BE2C (cell line): ENCODE measurements at regions not wholly inside any gene's neighbourhood (a gene's known extent, or its start where the extent isn't known, plus 50 kb on each side); places are given as distances from the start of the nearest gene placed in this dataset.
A peak's percentile ranks its signal among the peaks of the same experiment; 100 is the strongest.

Source experiments
- DNase-seq: peaks from one replicate; pipeline ENCODE4 v3.0.0-alpha.2; 2020
- H3K27me3 ChIP-seq: fragments of 250-450 bp; sonication (Bioruptor Pico); 2 replicates; pipeline ENCODE4 v1.5.1; 2020; ENCODE audit warnings: mild to moderate bottlenecking
- H3K36me3 ChIP-seq: fragments of 250-450 bp; sonication (Bioruptor Pico); 2 replicates; pipeline ENCODE4 v1.5.1; 2020; ENCODE audit warnings: mild to moderate bottlenecking
- H3K4me1 ChIP-seq: fragments of 250-450 bp; sonication (Bioruptor Pico); 2 replicates; pipeline ENCODE4 v1.5.1; 2020
- H3K4me3 ChIP-seq: 2 replicates; pipeline ENCODE4 v1.5.1; 2011; ENCODE audit warnings: low read depth, low read length
- H3K9me3 ChIP-seq: fragments of 250-450 bp; sonication (Bioruptor Pico); 2 replicates; pipeline ENCODE4 v1.5.1; 2020
- TF ChIP-seq, protein P1 (sequence below): IDR thresholded peaks from 2 replicates; pipeline ENCODE4 v1.5.1; 2012; ENCODE audit warnings: mild to moderate bottlenecking, low read depth, low read length

DNA sequence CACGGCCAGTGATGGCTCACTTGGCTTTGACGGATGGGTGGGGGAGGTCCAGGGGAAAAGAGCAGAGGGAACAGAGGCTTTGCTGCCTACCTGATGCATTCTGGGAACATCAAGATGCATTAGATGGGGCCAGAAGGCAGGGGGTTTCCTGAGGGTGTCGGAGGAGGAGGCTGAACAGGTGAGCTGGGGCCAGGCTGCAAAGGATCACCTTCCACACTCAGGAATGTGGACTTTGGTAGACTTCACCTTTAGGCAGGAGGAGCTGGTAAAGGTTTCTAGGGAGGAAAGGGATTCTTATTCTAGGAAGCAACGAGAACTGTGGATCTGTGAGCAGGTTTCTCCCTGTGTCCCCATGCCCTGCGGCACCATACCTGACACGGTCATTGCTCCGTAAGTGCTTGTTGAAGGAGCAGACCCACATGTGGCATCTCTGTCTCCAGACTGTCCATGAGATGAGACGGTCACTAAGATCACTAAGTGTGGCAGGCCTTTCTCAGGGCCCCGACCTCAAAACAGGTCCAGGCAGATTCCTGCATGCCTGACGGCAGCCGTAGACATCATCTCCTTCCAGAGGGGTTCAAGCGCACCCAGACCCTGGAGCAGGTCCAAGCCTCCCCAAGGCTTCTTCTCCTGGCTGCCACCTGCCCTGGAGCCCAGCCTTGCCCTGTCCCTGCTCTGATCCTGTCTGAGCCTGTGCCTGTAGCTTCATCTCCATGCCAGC, 89.1 kb upstream of the SLC25A33 start:
- Histone ChIP-seq H3K36me3 (no peaks in the 10 kb centered on the region), H3K9me3 (no peaks in the 10 kb centered on the region), H3K4me3 (no peak overlapping the region), H3K4me1 (no peaks in the 10 kb centered on the region), H3K27me3 (no peaks in the 10 kb centered on the region)
- TF ChIP-seq, protein P1, sequence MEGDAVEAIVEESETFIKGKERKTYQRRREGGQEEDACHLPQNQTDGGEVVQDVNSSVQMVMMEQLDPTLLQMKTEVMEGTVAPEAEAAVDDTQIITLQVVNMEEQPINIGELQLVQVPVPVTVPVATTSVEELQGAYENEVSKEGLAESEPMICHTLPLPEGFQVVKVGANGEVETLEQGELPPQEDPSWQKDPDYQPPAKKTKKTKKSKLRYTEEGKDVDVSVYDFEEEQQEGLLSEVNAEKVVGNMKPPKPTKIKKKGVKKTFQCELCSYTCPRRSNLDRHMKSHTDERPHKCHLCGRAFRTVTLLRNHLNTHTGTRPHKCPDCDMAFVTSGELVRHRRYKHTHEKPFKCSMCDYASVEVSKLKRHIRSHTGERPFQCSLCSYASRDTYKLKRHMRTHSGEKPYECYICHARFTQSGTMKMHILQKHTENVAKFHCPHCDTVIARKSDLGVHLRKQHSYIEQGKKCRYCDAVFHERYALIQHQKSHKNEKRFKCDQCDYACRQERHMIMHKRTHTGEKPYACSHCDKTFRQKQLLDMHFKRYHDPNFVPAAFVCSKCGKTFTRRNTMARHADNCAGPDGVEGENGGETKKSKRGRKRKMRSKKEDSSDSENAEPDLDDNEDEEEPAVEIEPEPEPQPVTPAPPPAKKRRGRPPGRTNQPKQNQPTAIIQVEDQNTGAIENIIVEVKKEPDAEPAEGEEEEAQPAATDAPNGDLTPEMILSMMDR, result no peak
- DNase-seq, result no peak

- Histone ChIP-seq H3K4me1 (no peaks in the 10 kb centered on the region), H3K4me3 (no peak overlapping the region), H3K9me3 (no peaks in the 10 kb centered on the region), H3K36me3 (no peaks in the 10 kb centered on the region), H3K27me3 (no peaks in the 10 kb centered on the region)
- no peak for DNase-seq
- TF ChIP-seq, protein P1, result no peak
Measured at GRCh38 chr1:9451081-9451480, 88.2 kb upstream of the SLC25A33 start.

- no peaks in the 10 kb centered on the region for H3K36me3 ChIP-seq
- no peaks in the 10 kb centered on the region for H3K27me3 ChIP-seq
- TF ChIP-seq, protein P1, result no peak
- no peaks in the 10 kb centered on the region for H3K4me1 ChIP-seq
- no peak overlapping the region for H3K4me3 ChIP-seq
- no peaks in the 10 kb centered on the region for H3K9me3 ChIP-seq
- no peak for DNase-seq
Measured at GRCh38 chr1:9452516-9453140, 86.6 kb upstream of the SLC25A33 start.

GRCh38 chr1:9453375-9453774, 85.9 kb upstream of the SLC25A33 start:
- no peaks in the 10 kb centered on the region for H3K36me3 ChIP-seq
- no peak for DNase-seq
- H3K27me3 ChIP-seq, result no peaks in the 10 kb centered on the region
- no peak overlapping the region for H3K4me3 ChIP-seq
- H3K4me1 ChIP-seq, result no peaks in the 10 kb centered on the region
- TF ChIP-seq, protein P1, result no peak
- no peaks in the 10 kb centered on the region for H3K9me3 ChIP-seq

DNA sequence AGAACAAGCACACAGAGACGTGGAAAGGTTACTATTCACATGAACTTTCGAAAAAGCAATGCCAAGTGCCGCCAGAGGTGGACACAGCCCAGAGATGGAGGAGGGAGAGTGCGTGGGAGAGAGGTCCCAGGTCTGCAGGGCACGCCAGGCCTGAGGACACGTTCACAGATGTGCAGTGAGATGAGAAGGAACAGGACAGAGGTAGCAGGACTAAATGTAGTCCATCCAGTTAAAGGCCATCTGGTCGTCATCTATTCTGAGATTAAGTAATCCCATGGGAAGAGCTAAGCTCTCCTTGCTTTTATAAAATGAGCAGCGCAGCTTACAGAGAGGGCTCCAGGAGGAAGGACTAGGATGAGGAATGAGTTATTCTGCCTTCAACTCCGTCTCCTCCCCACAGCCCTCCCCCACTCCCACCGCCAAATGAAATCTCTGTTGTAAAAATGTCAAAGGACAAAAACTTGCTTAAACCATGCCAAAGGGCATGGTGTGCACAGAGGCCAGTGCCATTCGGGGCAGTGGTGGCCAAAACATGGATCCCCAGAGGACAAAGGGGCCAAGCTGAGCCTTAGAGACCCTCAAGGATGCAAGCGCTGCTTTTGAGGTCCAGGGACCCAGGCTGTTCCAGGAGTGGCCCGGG, 85.4 kb upstream of the SLC25A33 start:
- H3K9me3 ChIP-seq, result no peaks in the 10 kb centered on the region
- H3K4me1 ChIP-seq, result no peaks in the 10 kb centered on the region
- no peaks in the 10 kb centered on the region for H3K27me3 ChIP-seq
- no peaks in the 10 kb centered on the region for H3K36me3 ChIP-seq
- peak; percentile 47 for DNase-seq
- H3K4me3 ChIP-seq, result no peak overlapping the region
- TF ChIP-seq, protein P1, result no peak
